ENCODE measurements at regions not wholly inside any gene's neighbourhood (a gene's known extent, or its start where the extent isn't known, plus 50 kb on each side); places are given as distances from the start of the nearest gene placed in this dataset.

GRCh38 chr14:101471723-101472517, 89.4 kb upstream of the DIO3 start:
- no peak overlapping the region for H3K4me3 ChIP-seq
- peaks cover 0 to 19% (median 15%) of the 10 kb centered on the region in 4 donors for H3K4me1 ChIP-seq
- H3K27ac ChIP-seq: no peak overlapping the region
- H3K36me3 ChIP-seq: no peaks in the 10 kb centered on the region
- WGBS, 5 donors: 76 to 86% (median 83%) methylated on average over 9 to 16 of the region's 16 CpGs
- peak in 1 of 2 donors; percentile 17 for DNase-seq
- H3K9me3 ChIP-seq: no peaks in the 10 kb centered on the region
- intact Hi-C loops (cut with DNase I; ENCODE audit: low total_unique reads): no loop called here
- peaks cover 0 to 28% (median 6%) of the 10 kb centered on the region in 3 donors for H3K27me3 ChIP-seq
- TF ChIP-seq EP300 (IDR thresholded peaks at IDR 0.05) (no peak), POLR2A (IDR thresholded peaks at IDR 0.05) (no peak), CTCF (IDR thresholded peaks at IDR 0.05) (no peak)

GRCh38 chr14:101472518-101472849, 88.8 kb upstream of the DIO3 start:
- no peak overlapping the region for H3K27ac ChIP-seq
- no peaks in the 10 kb centered on the region for H3K36me3 ChIP-seq
- peaks cover 0 to 19% (median 15%) of the 10 kb centered on the region in 4 donors for H3K4me1 ChIP-seq
- intact Hi-C loops (cut with DNase I; ENCODE audit: low total_unique reads): no loop called here
- H3K9me3 ChIP-seq: no peaks in the 10 kb centered on the region
- TF ChIP-seq EP300 (IDR thresholded peaks at IDR 0.05) (no peak), CTCF (IDR thresholded peaks at IDR 0.05) (no peak), POLR2AphosphoS5 (IDR thresholded peaks at IDR 0.05) (no peak), POLR2A (IDR thresholded peaks at IDR 0.05) (no peak)
- H3K4me3 ChIP-seq: no peak overlapping the region
- WGBS, 5 donors: 77 to 85% (median 82%) methylated on average over 6 of the region's 6 CpGs
- peaks cover 0 to 32% (median 6%) of the 10 kb centered on the region in 3 donors for H3K27me3 ChIP-seq
- DNase-seq: no peak

GRCh38 chr14:101473045-101473729, 88.1 kb upstream of the DIO3 start:
- 78 to 89% (median 85%) methylated on average over 12 of the region's 12 CpGs for WGBS, 5 donors
- H3K9me3 ChIP-seq: no peaks in the 10 kb centered on the region
- peaks cover 0 to 19% (median 15%) of the 10 kb centered on the region in 4 donors for H3K4me1 ChIP-seq
- intact Hi-C loops (cut with DNase I; ENCODE audit: low total_unique reads): no loop called here
- peaks cover 0 to 36% (median 6%) of the 10 kb centered on the region in 3 donors for H3K27me3 ChIP-seq
- H3K36me3 ChIP-seq: no peaks in the 10 kb centered on the region
- peak in 1 of 2 donors; percentile 22 for DNase-seq
- H3K27ac ChIP-seq: no peak overlapping the region
- TF ChIP-seq POLR2AphosphoS5 (IDR thresholded peaks at IDR 0.05) (no peak), POLR2A (IDR thresholded peaks at IDR 0.05) (no peak), EP300 (IDR thresholded peaks at IDR 0.05) (no peak), CTCF (IDR thresholded peaks at IDR 0.05) (no peak)
- no peak overlapping the region for H3K4me3 ChIP-seq

GRCh38 chr14:101473795-101474562, 87.3 kb upstream of the DIO3 start:
- H3K4me3 ChIP-seq: no peak overlapping the region
- no peaks in the 10 kb centered on the region for H3K9me3 ChIP-seq
- 69 to 81% (median 80%) methylated on average over 20 to 23 of the region's 23 CpGs for WGBS, 5 donors
- no peak for TF ChIP-seq POLR2A (IDR thresholded peaks at IDR 0.05)
- TF ChIP-seq CTCF (IDR thresholded peaks at IDR 0.05): no peak
- no peak for TF ChIP-seq EP300 (IDR thresholded peaks at IDR 0.05)
- no peak for TF ChIP-seq POLR2AphosphoS5 (IDR thresholded peaks at IDR 0.05)
- peaks cover 0 to 19% (median 15%) of the 10 kb centered on the region in 4 donors for H3K4me1 ChIP-seq
- peak in 1 of 2 donors; percentile 8 for DNase-seq
- intact Hi-C loops (cut with DNase I; ENCODE audit: low total_unique reads): no loop called here
- H3K36me3 ChIP-seq: no peaks in the 10 kb centered on the region
- peaks cover 0 to 36% (median 6%) of the 10 kb centered on the region in 3 donors for H3K27me3 ChIP-seq
- no peak overlapping the region for H3K27ac ChIP-seq
